SU-DHL-6 (cell line): ENCODE measurements at regions not wholly inside any gene's neighbourhood (a gene's known extent, or its start where the extent isn't known, plus 50 kb on each side); places are given as distances from the start of the nearest gene placed in this dataset.

Experiments
- EZH2phosphoT487 ChIP-seq: fragments of 200-600 bp; sonication (generic), shearing (Covaris generic); conservative IDR thresholded peaks from 2 replicates; pipeline ENCODE4 v1.6.1; 2018; ENCODE audit warnings: mild to moderate bottlenecking, antibody characterized with exemption, low read length, moderate library complexity, mixed read lengths
- TF ChIP-seq, protein P1 (sequence below): fragments of 200-600 bp; sonication (generic); IDR thresholded peaks from one replicate; pipeline ENCODE4 v1.5.1; 2017; ENCODE audit warnings: antibody characterized with exemption, mild to moderate bottlenecking, low read length, moderate library complexity; ENCODE audit not compliant: insufficient read depth, poor library complexity, severe bottlenecking

- TF ChIP-seq, protein P1, sequence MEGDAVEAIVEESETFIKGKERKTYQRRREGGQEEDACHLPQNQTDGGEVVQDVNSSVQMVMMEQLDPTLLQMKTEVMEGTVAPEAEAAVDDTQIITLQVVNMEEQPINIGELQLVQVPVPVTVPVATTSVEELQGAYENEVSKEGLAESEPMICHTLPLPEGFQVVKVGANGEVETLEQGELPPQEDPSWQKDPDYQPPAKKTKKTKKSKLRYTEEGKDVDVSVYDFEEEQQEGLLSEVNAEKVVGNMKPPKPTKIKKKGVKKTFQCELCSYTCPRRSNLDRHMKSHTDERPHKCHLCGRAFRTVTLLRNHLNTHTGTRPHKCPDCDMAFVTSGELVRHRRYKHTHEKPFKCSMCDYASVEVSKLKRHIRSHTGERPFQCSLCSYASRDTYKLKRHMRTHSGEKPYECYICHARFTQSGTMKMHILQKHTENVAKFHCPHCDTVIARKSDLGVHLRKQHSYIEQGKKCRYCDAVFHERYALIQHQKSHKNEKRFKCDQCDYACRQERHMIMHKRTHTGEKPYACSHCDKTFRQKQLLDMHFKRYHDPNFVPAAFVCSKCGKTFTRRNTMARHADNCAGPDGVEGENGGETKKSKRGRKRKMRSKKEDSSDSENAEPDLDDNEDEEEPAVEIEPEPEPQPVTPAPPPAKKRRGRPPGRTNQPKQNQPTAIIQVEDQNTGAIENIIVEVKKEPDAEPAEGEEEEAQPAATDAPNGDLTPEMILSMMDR = no peak
- no peak for TF ChIP-seq EZH2phosphoT487
Measured at GRCh38 chr12:17503742-17504141, 586.3 kb downstream of the RERGL start.
